NCI-H446 (cell line): ENCODE measurements at regions not wholly inside any gene's neighbourhood (a gene's known extent, or its start where the extent isn't known, plus 50 kb on each side); places are given as distances from the start of the nearest gene placed in this dataset.
"Not testable (repeated sequence)": the region's sequence is repeated elsewhere in the genome, so short reads cannot be mapped to it uniquely, and the experiment has no call there.

ENCODE experiments used
- DNase-seq, 2 experiments: peaks; one replicate each; lab custom pipeline; 2025; lab: John Stamatoyannopoulos, UW

DNA sequence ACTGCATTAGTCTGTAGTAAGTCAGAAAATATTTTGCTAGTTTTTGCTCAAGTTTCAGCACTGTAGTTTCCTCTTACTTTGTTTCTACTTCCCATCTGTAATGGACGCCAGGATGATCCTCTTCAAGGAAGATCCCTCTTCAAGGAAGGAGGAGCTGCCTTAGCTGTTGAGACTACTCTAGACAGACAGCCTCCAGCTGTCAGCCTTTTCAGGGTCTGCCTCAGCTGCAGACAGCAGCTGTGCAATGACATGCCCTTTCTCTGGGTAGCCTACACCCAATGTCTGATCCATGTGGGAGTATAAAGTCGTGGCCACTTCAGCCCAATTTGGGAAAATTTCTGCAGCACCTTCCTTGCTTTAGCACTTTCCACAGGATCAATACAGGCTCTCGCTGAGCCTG is 281.0 kb upstream of the MAOA start:
- DNase-seq: no peak

GRCh38 chrX:43380704-43381103 is 275.4 kb upstream of the MAOA start:
- no peak for DNase-seq

DNA sequence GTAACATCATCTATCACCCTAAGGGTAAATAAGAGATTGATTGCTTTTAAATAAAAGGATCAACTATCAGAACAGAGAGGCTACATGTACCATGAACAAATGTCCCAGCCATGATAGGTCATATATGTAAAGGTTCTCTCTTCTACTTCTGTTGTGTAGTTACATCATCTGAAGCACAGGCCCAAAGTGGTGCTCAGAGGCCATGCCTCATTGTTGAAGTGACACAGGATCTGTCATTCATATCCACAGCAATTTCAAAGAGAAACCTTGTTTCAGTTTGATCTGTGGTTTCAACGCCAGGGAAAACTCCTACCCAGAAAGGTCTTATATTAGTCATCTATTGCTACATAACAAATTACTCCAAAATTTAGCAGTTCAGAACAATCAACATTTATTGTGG is 269.2 kb upstream of the MAOA start:
- no peak for DNase-seq

GRCh38 chrX:43405191-43405590 is 250.9 kb upstream of the MAOA start:
- no peak for DNase-seq

DNA sequence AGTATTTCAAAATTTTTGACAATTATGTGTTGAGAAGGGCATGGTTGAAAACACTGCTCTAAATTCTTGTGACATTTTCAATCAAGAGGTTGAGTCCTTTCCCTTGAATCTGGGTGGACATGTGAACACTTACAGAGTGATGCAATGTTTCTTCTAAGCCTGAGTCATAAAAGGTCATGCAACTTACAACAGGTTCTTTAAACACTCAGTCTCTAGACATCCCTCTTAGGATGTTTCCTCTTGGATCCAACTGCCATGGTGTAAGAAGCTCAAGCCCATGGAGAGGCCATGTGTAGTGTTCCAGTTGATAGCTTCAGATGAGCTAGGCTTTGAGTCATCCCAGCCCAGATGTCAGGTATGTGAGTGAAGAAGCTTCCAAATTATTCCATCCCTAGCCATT is 232.2 kb upstream of the MAOA start:
- no peak for DNase-seq

- DNase-seq: no peak
Observed at GRCh38 chrX:43436517-43436916, 219.6 kb upstream of the MAOA start.

- peak in 1 of 2 experiments; percentile 6 for DNase-seq
Observed at GRCh38 chrX:43446752-43447151, 209.3 kb upstream of the MAOA start.

- peak in 1 of 2 experiments; percentile 11 for DNase-seq
Observed at GRCh38 chrX:43448688-43449087, 207.4 kb upstream of the MAOA start.

DNA sequence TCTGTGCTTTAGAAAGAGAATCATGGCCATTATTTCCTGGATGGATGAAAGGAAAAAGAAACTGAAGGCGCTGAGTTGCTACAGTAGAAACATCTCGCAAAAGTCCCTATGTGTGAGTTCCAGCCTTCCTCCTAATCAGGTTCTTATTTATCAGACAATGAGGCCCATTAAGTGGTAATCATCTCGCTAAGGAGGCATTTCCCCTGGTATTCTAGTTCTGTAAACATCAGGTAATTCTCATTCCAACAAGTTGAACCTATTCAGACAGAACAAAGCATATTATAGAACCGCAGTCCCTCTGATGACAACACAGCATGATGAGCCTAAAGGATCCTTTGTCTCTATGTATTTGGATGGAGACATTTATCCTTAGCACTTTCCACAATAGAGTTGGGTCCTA is 205.7 kb upstream of the MAOA start:
- no peak for DNase-seq

GRCh38 chrX:43451976-43452686 is 204.0 kb upstream of the MAOA start:
- not testable (repeated sequence) for DNase-seq

- no peak for DNase-seq
Observed at GRCh38 chrX:43456063-43456462, 200.0 kb upstream of the MAOA start.

GRCh38 chrX:43456906-43457305 is 199.2 kb upstream of the MAOA start:
- DNase-seq: no peak

DNA sequence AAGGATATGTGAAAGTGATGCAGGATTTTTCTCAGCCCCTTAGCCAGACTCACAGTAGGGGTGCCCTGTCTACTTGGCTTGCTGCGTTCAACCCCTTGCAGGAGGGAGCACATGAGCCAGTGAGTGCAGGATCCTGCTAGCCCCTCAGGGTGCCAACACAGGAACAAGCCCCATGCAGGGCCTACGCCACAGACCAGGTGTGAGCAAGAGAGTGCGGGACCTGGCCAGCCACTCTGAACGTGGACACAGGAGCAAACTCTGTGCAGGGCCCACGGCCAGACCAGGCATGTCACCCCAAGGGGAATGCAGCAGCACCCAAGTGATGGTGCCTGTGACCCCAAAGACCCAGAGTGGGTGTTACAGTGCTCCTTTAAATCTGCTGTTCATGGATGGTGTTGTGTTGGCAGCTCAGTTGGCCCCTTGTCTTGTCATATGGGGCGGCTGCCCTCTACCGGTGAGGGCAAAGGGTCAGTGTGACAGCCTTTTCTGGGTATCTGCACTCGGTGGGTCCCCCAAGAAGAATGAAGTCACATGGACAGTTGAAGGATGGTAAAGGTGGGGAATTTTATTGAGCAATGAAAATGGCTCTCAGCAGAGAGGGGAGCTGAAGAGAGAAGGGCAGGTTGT is 188.4 kb upstream of the MAOA start:
- no peak for DNase-seq

- no peak for DNase-seq
Observed at GRCh38 chrX:43469391-43470054, 186.6 kb upstream of the MAOA start.

DNA sequence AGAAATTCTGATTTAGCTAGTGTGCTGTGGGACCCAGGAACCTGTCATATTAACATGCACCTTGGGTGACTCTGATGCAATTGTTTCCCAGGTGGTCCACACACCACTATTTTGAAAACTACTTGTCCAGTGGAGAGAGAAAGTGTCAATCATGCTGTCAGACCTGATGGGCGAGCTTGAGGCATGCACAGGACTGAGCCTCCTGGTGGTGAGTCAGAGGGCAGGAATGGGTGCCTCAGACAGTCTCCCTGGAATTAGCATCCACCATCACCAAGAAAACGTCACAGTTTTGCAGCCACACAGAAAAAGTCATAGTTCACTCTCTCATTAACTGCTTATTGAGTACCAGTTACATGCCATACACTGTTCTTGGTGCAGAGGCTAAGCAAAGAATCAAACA is 181.8 kb upstream of the MAOA start:
- DNase-seq: no peak

GRCh38 chrX:43479070-43479469 is 177.0 kb upstream of the MAOA start:
- DNase-seq: no peak

GRCh38 chrX:43479850-43480249 is 176.2 kb upstream of the MAOA start:
- no peak for DNase-seq

- DNase-seq: no peak
Observed at GRCh38 chrX:43481576-43481975, 174.5 kb upstream of the MAOA start.

- peak in 1 of 2 experiments; percentile 57 for DNase-seq
Observed at GRCh38 chrX:43493756-43494155, 162.3 kb upstream of the MAOA start.

- no peak for DNase-seq
Observed at GRCh38 chrX:43500246-43500645, 155.9 kb upstream of the MAOA start.

- DNase-seq: no peak
Observed at GRCh38 chrX:43500996-43501694, 155.0 kb upstream of the MAOA start.

DNA sequence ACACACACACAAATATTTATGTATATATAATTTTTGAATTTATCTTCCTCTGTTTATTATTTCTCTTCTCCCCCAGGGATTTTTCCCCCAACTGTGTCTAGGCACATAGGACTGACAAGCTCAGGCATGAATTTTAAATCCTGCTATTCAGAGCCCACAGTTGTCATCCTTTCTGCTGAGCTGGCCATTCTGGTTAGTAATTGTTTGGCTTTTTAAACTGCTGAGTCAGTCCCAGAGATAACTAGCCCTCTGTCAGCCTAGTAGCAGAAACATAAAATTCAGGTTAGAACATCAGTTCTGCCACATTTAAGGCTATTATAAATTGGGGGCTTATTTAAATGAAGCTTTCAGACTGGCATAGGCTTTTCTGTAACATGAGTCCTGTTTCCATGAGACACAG is 151.7 kb upstream of the MAOA start:
- no peak for DNase-seq

GRCh38 chrX:43505769-43506168 is 150.3 kb upstream of the MAOA start:
- DNase-seq: no peak
